OCI-LY1 (cell line): ENCODE measurements at regions not wholly inside any gene's neighbourhood (a gene's known extent, or its start where the extent isn't known, plus 50 kb on each side); places are given as distances from the start of the nearest gene placed in this dataset.

Source experiments
- EZH2 ChIP-seq: fragments of 200-600 bp; sonication (generic), shearing (Covaris generic); IDR thresholded peaks from 2 replicates; pipeline ENCODE4 v1.8.0; 2017; ENCODE audit warnings: borderline replicate concordance, mixed run types, mild to moderate bottlenecking, antibody characterized with exemption, low read length, moderate library complexity, mixed read lengths
- TF ChIP-seq, protein P1 (sequence below): fragments of 200-600 bp; sonication (generic), shearing (Covaris generic); IDR thresholded peaks from 2 replicates; pipeline ENCODE4 v1.5.1; 2017; ENCODE audit warnings: mild to moderate bottlenecking, antibody characterized with exemption, low read length, moderate library complexity, mixed read lengths

DNA sequence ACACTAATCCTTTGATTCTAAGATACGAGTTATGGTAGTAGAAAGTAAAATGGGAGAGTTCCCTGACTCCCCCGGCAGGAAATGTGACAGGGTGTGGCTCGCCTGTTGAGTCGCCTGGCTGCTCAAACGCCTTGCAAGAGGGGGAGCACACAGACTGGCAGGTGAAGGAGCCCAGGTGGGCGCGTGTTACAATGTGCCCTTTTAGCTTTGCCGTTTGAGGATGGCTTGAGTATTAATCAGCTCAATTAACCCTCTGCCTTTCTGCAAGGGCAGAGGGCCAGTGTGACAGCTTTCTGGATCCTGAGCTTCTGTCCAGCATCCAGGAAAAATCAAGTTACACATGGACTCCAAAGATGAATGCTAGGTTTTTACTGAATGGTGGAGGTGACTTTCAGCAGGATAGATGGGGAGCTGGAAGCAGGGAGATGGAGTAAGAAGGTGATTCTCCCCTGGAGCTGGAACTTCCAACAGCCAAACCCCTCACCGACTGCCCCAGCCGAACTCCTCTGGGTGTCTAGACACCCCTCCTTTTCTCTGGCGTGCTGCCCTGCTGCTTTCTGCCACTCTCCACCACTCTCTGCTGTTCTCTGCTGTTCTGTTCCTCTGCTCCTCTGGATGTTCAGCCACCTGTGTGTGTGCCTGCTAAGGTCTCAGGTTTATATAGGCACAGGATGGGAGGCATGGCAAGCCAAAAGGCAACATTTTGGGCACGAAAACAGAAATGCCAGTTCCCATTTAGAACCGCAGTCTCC lies 548.8 kb upstream of the KCND2 start:
- TF ChIP-seq, protein P1, sequence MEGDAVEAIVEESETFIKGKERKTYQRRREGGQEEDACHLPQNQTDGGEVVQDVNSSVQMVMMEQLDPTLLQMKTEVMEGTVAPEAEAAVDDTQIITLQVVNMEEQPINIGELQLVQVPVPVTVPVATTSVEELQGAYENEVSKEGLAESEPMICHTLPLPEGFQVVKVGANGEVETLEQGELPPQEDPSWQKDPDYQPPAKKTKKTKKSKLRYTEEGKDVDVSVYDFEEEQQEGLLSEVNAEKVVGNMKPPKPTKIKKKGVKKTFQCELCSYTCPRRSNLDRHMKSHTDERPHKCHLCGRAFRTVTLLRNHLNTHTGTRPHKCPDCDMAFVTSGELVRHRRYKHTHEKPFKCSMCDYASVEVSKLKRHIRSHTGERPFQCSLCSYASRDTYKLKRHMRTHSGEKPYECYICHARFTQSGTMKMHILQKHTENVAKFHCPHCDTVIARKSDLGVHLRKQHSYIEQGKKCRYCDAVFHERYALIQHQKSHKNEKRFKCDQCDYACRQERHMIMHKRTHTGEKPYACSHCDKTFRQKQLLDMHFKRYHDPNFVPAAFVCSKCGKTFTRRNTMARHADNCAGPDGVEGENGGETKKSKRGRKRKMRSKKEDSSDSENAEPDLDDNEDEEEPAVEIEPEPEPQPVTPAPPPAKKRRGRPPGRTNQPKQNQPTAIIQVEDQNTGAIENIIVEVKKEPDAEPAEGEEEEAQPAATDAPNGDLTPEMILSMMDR: no peak
- TF ChIP-seq EZH2: no peak
